ENCODE measurements at regions not wholly inside any gene's neighbourhood (a gene's known extent, or its start where the extent isn't known, plus 50 kb on each side); places are given as distances from the start of the nearest gene placed in this dataset.

DNA sequence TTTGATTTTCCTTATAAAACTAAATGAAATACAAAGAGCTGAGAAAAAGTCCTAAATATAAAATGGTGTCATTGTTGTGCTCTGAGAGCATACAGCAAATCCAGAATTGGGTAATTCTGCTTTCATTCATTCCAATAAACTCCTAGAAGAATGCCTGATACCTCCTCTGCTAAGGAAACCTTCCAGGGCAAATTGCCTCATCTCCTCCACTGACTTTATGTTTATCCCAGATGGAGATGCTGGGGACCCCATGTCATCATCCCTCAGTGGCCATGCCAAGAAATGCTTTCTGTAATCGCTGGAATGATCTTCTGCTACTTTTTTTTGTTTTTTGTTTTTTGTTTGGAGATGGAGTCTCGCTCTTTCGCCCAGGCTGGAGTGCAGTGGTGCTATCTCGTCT, 119.3 kb upstream of the PRKCQ start:
- TF ChIP-seq POLR2A (IDR thresholded peaks at IDR 0.05): no peak
- TF ChIP-seq, protein P1, sequence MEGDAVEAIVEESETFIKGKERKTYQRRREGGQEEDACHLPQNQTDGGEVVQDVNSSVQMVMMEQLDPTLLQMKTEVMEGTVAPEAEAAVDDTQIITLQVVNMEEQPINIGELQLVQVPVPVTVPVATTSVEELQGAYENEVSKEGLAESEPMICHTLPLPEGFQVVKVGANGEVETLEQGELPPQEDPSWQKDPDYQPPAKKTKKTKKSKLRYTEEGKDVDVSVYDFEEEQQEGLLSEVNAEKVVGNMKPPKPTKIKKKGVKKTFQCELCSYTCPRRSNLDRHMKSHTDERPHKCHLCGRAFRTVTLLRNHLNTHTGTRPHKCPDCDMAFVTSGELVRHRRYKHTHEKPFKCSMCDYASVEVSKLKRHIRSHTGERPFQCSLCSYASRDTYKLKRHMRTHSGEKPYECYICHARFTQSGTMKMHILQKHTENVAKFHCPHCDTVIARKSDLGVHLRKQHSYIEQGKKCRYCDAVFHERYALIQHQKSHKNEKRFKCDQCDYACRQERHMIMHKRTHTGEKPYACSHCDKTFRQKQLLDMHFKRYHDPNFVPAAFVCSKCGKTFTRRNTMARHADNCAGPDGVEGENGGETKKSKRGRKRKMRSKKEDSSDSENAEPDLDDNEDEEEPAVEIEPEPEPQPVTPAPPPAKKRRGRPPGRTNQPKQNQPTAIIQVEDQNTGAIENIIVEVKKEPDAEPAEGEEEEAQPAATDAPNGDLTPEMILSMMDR (IDR thresholded peaks at IDR 0.05): no peak
